GM18502 (cell line): ENCODE measurements at regions not wholly inside any gene's neighbourhood (a gene's known extent, or its start where the extent isn't known, plus 50 kb on each side); places are given as distances from the start of the nearest gene placed in this dataset.
"Not testable (repeated sequence)": the region's sequence is repeated elsewhere in the genome, so short reads cannot be mapped to it uniquely, and the experiment has no call there.

Source experiments
- ATAC-seq: cut with Tn5 transposase; IDR thresholded peaks from one replicate; pipeline ENCODE4 v1.9.1; 2021; ENCODE audit warnings: mild to moderate bottlenecking; ENCODE audit not compliant: unreplicated experiment, poor library complexity

DNA sequence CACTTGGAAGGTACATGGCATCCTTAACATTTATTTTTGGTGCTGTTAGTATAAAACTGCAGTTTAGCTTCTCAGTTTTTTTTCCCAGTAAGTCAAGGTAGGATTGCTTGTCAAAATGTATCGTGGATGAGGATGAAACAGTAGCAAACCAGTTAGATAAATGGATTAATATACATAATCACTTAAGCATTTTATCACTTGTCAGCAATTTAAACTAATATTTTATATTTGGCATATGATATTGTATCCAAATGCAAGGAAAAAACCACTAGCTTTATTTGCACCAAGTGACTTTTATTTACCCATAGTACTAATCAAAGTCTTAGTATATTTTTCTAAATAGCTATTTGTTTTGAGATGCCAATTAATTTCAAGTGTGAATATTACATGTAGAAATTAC, 137.7 kb upstream of the XIRP2 start:
- no peak for ATAC-seq

DNA sequence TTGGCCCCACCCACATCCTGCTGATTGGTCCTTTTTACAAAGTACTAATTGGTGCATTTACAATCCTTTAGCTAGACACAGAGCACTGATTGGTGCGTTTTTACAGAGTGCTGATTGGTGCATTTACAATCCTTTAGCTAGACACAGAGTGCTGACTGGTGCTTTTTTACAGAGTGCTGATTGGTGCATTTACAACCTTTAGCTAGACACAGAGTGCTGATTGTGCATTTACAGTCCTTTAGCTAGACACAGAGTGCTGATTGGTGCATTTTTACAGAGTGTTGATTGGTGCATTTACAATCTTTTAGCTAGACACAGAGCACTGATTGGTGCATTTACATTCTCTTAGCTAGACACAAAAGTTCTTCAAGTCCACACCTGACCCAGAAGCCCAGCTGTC, 144.2 kb upstream of the XIRP2 start:
- not testable (repeated sequence) for ATAC-seq

DNA sequence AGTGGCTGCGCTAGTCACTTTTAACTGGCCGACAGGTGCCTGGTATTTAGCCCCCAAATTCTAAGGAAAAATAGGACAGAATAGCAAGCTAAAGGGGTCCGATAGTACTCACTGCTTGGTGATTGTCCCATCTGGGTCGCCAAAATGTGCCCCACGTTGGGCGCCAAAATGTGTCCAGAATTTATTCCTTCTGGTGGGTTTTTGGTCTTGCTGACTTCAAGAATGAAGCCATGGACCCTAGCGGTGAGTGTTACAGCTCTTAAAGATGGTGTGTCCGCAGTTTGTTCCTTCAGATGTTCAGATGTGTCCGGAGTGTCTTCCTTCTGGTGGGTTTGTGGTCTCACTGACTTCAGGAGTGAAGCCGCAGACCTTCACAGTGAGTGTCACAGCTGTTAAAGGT, 144.8 kb upstream of the XIRP2 start:
- not testable (repeated sequence) for ATAC-seq

DNA sequence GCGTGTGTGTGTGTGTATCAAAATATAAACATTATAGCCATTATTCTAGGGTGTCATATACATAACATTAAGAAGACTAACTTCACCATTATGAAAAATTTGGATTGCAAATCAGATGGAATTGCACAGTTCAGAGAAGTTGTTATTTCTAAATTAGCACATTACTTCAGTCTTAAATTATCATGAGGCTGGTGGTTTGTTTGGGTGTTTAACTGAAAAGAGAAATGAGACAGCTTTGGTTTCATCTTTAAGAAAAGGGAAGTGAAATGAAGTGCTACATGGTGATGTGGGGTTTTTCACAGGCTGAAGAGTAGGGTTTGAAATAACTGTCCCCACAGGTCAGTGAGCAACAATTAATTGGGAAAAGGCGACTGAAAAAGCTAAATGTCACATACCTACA, 161.2 kb upstream of the XIRP2 start:
- ATAC-seq = peak; percentile 96

DNA sequence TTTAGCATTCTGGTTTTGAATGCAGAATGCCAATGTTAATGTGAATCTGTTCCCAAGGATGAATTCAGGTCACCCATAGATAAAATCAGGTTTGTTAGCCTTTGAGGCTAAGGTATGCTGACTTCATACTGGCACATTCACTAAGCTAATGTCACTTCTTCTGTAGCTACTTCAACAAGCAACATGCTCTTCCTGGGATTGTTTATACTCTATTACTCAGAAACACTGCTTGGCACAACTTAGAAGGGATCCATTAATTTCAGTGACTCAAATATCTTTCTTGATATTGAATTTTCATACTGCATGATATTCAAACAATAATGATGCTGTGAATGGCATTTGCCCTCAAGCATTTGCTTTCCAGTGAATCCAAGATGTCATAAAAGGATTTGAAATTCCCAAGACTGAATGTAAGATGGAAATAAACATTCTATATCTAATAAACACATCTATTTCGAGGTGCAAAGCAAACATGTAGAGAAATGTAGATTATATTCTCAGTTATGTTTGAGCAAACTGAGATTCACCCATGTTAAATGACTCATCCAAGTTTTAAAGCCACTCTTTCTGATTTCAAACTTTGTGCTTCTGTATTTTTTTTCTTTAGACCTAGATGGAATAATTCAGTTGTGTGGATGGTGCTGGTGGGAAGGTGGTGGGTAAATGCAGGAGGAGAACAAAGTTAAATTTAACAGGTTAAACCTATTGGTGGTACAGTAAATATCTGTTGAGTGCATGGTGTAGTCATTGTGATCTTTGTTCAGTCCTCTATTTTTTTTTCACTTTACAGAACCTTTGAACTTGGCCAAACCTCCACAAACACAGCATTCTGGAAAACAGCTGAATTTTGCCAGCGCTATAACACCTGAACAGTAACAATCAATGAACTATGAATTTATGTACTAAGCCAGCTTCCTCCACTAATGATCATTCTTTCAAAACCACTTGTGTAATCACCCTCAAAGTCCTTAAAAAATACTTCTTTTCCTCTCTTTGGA, 162.1 kb upstream of the XIRP2 start:
- ATAC-seq = no peak

DNA sequence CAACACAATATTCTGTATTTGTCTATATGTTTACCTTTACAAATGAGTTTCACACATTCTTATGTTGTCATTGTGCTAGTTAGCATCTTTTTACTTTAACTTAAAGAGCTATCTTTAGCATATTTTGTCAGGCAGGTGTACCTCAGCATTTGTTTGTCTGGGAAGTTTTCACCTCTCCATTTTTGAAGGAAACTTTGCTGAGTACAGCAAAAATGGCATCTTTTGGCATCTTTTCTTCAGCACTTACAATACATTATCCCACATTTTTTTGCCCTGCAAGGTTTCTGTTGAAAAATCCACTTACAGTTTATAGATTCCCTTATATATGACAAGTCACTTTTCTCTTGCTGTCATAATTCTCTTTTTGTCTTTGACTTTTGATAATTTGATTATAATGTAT, 171.3 kb upstream of the XIRP2 start:
- no peak for ATAC-seq

DNA sequence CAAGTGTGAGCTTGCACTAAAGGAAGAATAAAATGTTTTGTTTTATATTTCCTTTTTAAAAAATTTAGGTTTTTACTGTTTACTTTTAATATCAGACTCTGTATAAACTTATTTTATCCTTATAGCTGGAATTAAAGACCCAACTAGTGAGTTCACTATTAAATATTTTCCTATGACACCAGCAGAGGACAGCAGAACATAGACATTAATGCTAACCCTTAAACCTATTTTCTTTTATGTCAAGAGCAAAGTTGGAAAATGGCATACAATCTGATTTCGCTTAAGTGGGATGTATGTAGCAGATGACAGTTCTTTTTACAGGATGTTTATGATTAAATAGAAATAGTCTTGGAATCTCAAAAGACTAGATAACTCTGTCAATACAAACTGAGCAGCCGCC, 188.2 kb upstream of the XIRP2 start:
- no peak for ATAC-seq

DNA sequence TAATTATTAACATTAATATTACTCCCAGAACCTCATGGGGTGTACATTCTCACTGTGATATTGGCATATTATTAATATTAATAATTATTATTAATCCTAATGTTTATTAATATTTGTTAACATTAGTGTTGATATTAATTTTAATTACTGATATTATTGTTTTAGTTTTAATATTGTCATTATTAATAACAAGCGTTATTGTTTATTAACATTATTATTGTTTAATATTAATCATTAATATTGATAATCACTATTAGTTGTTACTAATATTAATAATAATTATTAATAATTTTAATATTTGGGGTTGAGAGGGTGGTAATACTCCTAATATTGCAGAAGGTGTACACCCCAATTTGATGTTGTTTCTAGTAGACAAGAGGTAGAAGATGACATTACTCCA, 193.1 kb upstream of the XIRP2 start:
- no peak for ATAC-seq

DNA sequence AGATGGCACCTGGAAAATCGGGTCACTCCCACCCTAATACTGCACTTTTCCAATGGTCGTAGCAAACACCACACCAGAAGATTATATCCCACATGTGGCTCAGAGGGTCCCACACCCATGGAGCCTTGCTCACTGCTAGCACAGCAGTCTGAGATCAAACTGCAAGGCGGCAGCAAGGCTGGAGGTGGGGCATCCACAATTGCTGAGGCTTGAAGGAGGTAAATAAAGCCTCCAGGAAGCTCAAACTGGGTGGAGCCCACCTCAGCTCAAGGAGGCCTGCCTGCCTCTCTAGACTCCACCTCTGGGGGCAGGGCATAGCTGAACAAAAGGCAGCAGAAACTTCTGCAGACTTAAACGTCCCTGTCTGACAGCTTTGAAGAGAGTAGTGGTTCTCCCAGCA, 192.0 kb upstream of the SCN7A start:
- ATAC-seq = not testable (repeated sequence)

DNA sequence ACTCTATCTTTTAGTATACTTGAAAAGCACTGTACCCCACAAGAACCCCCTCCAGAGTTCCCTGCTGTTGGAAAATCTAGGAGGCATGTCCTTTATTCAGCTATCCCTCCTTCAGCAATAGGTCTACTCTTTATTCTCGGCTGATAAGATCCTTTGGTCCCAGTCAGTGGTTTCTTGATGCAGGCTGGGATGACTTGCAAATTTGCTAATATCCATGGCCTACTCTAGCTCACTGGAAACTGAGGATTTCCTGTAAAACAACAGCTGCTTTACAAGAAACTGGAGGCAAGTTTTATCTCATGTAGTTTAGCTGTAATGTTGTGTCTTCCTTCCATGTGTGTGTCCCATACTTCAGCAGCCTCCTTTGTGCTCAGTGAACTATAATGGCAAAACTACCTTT, 183.9 kb upstream of the SCN7A start:
- no peak for ATAC-seq

DNA sequence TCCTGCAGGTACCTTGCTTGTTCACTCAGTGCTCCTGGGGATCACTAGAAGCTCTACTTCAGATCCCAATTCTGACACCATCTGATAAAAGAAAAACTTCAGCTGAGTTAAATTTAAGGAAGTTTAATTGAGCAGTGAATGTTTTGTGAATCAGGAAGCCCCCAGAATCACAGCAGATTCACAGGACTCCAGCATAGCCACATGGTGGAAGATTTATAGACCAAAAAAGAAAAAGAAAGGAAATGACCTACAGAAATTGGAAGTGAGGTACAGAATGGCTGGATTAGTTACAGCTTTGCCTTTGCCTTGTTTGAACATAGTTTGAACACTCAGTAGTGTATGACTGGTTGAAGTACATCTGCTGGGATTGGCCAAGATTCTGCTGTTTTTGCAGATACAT, 182.7 kb upstream of the SCN7A start:
- ATAC-seq = no peak

DNA sequence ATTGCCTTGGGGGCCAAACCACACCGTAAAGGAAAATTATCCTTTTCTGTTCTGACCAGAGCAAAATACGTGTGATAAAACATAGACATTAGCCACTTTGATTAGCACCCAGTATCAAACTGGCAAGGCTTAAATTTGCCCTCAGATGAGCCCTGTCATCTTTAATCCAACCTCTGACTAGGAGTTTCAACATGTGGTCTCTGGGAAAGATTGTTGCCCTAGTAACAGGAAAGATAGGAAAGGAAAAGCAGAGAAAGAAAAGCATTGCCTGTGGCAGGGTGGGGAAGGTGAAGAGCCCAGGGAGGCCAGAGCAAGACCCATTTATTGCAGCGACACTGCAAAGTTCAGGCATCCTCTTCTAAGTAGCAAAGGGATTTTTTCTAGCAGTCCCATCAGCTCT, 181.5 kb upstream of the SCN7A start:
- ATAC-seq = no peak

DNA sequence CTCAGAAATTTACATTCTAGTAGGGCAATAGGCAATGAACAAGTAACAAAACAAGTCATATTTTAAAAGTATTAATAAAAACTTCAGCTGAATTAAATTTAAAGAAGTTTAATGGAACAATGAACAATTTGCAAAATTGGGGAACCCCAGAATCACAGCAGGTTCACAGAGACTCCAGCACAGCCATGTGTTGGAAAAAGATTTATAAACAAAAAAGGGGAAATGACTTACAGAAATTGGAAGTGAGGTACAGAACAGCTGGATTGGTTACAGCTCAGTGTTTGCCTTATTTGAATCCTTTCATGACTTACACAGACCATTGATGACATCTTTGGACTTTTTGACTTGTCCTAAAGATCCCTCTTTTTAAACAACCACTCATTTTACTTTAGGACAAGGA, 179.9 kb upstream of the SCN7A start:
- no peak for ATAC-seq

DNA sequence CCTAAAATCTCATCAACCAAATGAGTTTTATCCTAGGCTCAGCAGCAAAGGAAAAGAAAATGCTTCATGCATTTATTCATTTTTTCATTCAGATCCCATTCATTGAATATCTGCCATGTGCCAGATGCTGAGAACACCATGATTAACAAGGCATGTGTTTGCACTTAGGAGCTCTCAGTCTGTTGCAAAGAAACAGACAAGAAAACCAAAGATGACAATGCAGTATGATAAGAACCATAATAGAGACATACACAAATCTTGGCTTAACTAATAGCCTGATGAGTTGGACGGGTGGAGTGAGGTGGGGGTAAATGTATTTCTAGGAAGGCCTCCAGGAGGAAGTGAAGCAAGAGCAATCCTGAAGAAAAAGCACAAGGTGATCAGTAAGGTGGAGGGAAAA, 177.8 kb upstream of the SCN7A start:
- no peak for ATAC-seq

DNA sequence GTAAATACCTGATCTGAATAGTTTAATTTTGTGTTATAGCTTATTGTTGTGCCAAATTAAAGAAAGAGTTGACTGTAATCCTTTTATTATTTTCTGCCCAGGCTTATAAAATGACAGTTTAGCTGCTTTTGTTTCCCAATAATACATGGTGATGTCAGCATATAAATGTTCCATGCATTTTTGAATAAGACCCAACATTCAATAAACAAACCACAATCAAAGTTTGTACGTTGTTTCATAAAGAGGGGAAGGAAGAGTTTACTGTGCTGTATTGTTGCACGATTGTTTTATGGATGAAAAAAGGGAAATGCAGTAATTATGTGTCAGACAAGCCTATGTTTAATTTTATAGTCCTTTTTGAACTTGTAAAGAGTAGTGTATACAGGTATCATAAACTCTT, 177.2 kb upstream of the SCN7A start:
- no peak for ATAC-seq

DNA sequence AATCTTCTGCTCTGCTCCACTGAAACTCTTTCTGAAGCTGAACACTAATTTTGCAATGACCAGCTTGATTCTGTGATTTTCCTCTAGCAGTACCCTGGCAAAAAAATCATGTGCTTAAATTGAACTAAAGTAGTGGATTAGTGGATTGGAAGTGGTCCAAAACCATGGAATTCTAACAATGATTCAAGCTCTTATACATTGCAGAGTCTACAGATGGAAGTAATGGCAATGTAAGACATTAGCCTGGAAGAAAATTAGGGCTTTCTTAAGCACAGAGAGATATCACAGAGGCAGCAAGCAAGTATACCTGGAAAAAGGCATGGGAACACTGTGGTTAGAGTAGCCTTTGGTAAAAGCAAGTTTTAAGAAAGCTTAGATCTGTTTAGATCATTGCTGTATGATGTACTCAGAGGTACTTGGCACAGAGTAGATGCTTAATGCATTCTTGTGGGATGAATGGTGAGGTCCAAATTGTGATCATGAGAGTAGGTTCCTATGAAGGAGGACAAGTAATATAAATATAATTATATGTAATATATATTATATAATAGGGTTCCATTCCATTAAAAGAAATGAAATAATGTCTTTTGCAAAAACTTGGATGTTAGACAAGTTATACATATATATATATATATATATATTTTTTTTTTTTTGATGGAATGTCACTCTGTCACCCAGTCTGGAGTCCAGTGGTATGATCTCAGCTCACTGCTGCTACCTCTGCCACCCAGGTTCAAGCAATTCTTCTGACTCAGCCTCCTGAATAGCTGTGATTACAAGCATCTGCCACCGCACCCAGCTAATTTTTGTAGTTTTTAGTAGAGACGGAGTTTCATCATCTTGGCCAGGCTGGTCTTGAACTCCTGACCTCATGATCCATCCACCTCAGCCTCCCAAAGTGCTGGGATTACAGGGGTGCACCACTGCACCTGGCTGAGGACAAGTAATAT, 172.2 kb upstream of the SCN7A start:
- no peak for ATAC-seq

DNA sequence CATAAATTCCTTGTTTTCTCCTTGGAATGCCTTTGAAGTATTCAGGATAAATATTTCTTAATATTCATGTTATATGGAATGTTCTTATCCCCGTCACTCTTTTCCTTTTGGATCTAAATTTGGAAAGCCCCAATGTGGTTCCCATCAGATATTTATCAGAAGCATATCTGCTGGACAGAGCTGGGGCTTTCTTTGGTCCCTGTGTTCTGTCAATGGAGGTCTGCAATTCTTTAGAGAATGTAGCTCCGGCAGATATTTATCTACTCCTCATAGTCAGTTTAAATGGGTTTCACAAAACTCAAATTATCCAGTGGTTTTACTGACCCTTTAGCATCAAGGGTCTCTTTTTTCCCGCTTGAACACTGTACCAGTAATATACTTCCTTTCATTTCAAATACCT, 167.8 kb upstream of the SCN7A start:
- no peak for ATAC-seq

DNA sequence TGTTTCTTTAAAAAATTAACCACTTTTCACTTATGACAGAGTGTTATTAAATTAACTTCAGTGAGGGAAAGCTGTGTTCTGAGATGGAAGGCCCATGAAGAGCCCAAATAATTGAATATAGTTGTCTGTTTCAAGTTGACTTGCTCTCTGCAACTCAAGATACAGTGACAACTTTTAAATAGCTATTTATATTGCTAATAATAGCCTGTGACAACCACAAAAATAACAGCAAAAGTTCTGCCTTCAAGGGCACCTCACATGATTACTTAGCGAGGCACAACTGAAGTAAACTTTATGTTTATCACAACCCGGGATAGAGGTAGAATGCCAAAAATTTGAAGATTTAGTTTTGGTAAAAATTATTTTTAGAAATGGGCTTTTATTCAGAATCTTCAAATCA, 167.3 kb upstream of the SCN7A start:
- no peak for ATAC-seq

DNA sequence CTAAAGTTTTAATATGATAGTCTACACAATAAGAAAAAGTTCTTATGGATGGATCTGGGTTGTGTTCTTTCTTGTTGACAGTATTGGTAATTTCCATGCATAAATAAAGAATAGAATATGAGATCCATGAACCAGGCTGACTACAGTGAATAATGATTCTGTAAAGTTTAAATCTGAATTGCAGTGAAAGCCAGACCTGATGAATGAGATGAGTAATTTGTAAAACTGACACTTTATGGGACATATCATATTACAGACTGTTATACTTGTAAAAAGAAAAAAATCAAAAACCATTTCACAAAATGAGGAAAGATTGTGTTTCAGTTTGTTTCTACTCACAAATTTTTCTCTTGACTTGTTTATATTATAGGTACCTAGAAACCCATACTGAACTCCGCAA, 164.9 kb upstream of the SCN7A start:
- no peak for ATAC-seq

DNA sequence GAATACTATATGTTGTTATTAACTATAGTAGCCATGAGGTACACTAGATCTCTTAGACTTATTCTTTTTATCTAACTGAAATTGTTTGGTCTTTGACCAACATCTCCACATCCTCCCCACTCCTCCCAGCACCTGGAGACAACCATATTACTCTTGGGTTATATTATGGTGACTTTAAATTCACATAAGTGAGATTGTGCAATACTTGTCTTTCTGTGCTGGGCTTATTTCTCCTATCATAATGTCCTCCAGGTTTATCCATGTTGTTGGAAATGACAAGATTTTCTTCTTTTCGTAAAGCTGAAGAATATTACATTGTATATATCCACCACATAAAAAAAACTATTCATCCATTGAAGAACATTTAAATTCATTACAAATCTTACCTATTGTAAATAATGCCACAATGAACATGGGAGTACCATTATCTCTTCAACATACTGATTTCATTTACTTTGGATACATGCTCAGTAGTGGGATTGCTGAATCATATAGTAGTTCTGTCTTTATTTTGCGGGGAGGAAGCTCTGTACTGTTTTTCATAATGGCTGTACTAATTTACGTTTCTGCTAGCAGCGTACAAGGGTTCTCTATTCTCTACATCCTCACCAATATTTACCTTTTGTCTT, 159.2 kb upstream of the SCN7A start:
- no peak for ATAC-seq

DNA sequence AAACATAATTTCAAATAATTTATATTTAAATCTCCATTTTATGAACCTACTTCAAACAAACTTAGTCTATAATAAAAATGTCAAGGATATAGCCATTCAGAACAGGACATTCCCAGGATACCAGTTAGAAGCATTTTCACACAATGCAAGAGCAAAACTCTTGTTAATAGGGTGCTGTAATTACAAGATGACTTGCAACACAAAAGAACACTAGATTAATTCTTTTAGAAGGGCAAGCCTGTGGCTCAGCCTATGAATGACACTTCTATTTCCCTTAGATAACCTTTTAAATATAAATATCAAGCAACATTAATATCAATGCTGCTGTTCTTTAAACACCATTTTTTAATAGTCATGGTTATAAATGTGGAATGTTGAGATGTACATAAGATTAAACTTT, 157.9 kb upstream of the SCN7A start:
- no peak for ATAC-seq
